Erythroblast (primary cell): ENCODE measurements at regions not wholly inside any gene's neighbourhood (a gene's known extent, or its start where the extent isn't known, plus 50 kb on each side); places are given as distances from the start of the nearest gene placed in this dataset.

Source experiments
- GATA1 ChIP-seq: IDR thresholded peaks from 2 replicates; pipeline ENCODE4 v1.6.1; 2011; ENCODE audit warnings: low read depth, mild to moderate bottlenecking, control low read depth, low read length, moderate library complexity
- POLR2A ChIP-seq: IDR thresholded peaks from 2 replicates; pipeline ENCODE4 v1.6.1; 2011; ENCODE audit warnings: mild to moderate bottlenecking, low read length

DNA sequence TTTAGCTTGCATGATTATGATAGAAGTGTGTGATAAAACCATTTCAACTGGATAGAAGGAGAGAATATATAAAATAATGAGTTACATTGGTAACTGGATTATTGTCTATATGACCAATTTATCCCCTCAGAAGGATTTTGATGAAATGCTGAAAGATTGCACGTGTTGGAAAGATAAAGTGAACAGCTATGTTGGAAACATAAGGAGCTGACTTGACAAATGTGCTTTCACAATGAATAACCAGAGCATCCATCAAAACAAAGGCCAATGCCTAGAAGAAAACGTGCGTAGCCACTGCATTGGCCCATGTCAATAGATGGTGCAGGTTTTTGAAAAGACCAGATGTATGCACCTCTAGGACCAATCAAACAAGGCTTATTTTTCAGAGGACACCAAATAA is 168.8 kb downstream of the TMEM200A start:
- TF ChIP-seq POLR2A (no peak), GATA1 (no peak)
